Cardiac fibroblast (primary cell): ENCODE measurements at regions not wholly inside any gene's neighbourhood (a gene's known extent, or its start where the extent isn't known, plus 50 kb on each side); places are given as distances from the start of the nearest gene placed in this dataset.

Experiments used
- DNase-seq, 2 donors: peaks; one replicate each; pipeline versions ENCODE4 v3.0.0 to v3.0.0-alpha.2; 2010; ENCODE audit warnings: low read depth in 2 of 2
- H3K4me3 ChIP-seq, 2 donors: replicated peaks in 1 of 2; 1 replicate in 1 of 2; 2 replicates in 1 of 2; pipeline ENCODE4 v1.5.1; 2011; ENCODE audit warnings: low read depth in 2 of 2, low read length in 2 of 2, mild to moderate bottlenecking in 2 of 2, moderate library complexity in 1 of 2
- TF ChIP-seq, protein P1 (sequence below): IDR thresholded peaks from one replicate; pipeline ENCODE4 v1.5.1; 2011; ENCODE audit warnings: low read depth, mild to moderate bottlenecking, low read length, inconsistent platforms

DNA sequence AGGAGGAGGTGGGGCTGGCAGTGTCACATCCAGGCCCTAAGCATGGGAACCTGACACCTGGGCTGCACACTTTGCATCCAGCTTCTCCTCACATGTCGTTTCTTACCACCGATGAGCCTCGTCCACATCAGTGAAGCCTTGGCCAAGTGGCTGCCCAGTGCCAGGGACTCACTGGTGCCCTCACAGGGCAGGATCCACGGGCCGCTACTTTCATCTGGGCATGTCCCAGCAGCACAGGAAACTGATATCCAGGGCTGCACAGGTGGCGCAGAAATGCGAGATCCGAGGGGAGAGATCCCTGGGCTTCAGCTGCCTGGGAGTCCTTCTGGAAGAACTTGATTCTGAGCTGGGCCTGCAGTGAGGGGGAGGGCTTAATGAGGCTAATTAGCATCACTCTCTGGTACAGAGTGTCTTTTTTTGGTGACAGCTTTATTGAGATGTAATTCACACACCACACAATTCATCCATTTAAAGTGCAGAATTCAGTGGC lies 291.6 kb upstream of the HDAC4 start:
- TF ChIP-seq, protein P1, sequence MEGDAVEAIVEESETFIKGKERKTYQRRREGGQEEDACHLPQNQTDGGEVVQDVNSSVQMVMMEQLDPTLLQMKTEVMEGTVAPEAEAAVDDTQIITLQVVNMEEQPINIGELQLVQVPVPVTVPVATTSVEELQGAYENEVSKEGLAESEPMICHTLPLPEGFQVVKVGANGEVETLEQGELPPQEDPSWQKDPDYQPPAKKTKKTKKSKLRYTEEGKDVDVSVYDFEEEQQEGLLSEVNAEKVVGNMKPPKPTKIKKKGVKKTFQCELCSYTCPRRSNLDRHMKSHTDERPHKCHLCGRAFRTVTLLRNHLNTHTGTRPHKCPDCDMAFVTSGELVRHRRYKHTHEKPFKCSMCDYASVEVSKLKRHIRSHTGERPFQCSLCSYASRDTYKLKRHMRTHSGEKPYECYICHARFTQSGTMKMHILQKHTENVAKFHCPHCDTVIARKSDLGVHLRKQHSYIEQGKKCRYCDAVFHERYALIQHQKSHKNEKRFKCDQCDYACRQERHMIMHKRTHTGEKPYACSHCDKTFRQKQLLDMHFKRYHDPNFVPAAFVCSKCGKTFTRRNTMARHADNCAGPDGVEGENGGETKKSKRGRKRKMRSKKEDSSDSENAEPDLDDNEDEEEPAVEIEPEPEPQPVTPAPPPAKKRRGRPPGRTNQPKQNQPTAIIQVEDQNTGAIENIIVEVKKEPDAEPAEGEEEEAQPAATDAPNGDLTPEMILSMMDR = no peak
- no peak overlapping the region for H3K4me3 ChIP-seq
- DNase-seq = no peak

- TF ChIP-seq, protein P1 = no peak
- no peak overlapping the region for H3K4me3 ChIP-seq
- DNase-seq = no peak
Observed at GRCh38 chr2:239691720-239692119, 290.9 kb upstream of the HDAC4 start.

- TF ChIP-seq, protein P1 = no peak
- H3K4me3 ChIP-seq = no peak overlapping the region
- DNase-seq = no peak
Observed at GRCh38 chr2:239690651-239691631, 290.1 kb upstream of the HDAC4 start.

- DNase-seq = no peak
- no peak overlapping the region for H3K4me3 ChIP-seq
- TF ChIP-seq, protein P1 = no peak
Observed at GRCh38 chr2:239689985-239690384, 289.2 kb upstream of the HDAC4 start.

DNA sequence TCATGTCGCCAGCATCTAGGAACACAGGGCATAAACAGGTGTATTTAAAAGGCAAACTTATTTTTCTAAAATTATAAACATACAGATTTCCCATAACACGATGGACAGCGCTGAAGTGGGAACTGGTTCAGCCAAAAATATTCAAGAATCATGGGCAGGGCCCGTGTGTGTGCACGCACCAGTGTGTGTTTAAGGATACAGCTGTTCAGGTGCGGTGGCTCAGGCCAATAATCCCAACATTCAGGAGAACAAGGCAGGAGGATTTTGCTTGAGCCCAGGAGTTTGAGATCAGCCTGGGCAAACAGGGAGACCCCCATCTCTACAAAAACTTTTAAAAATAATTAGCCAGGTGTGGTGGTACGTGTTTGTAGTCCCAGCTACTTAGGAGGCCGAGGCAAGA lies 288.6 kb upstream of the HDAC4 start:
- DNase-seq = no peak
- H3K4me3 ChIP-seq = no peak overlapping the region
- TF ChIP-seq, protein P1 = no peak

DNA sequence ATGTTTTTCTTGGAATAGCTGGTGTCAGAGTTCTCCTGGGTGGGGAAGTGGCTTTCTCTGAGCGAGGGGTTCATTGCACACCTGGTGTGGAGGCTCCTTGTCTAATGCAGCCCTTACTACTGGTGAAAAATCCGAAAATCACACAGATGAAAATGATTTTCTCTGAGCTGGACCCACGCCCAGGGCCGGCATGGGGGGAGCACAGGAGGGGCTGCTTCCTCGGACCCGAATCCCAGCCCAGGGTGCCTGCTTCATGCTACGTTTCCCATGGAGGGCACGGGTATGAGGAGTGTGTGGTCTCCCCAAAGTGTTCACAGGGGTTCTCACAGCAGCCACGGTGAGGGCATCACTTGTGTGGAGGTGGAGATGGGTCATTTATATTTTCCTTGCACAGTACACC lies 288.0 kb upstream of the HDAC4 start:
- no peak overlapping the region for H3K4me3 ChIP-seq
- TF ChIP-seq, protein P1 = no peak
- DNase-seq = no peak
